ENCODE measurements at regions not wholly inside any gene's neighbourhood (a gene's known extent, or its start where the extent isn't known, plus 50 kb on each side); places are given as distances from the start of the nearest gene placed in this dataset.
"Not testable (repeated sequence)": the region's sequence is repeated elsewhere in the genome, so short reads cannot be mapped to it uniquely, and the experiment has no call there.

DNA sequence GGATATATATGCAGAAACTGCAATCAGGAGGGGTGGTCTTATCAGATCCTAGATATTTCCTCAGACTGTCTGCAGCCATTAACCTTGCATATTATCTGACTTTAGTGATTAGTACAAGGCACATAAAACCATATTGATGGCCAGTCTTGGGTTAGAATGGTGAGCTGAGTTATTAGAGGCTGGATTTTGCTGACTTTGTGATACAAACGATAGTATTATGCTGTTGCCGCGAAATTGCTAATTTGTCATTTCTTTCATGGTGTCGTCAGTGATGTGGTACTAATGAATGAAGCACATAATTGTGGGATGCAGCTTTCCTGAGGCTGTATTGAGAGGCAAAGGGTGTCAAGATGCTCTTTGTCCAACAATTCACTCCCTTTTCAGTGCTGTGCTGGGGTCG, 172.5 kb downstream of the TEX29 start:
- H3K4me3 Mint-ChIP-seq, result no peak overlapping the region
- H3K9me3 Mint-ChIP-seq, result peaks cover 0 to 1% (median 0%) of the 10 kb centered on the region in 6 donors

DNA sequence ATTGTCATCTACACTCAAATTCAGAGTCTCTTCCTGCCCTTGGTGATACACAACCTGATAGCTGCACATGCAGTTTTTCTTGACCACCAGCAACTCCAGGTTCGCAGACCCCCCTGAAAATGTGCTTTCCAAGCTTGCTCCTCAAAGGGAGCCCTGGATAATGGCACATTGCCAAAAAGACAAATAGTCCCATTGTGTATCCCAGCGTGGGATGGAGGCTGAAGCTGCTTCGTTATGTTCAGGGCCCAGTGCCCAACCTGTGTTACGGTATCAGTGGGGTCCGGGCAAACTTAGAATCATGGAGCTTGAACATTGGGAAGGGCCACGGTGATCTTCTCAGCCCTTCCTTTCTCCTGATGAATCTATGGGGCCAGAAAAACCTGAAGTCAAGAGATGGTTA, 173.0 kb downstream of the TEX29 start:
- Mint-ChIP-seq H3K27me3 (ENCODE audit: low read depth in 3 of 3) (peaks cover 0 to 4% (median 0%) of the 10 kb centered on the region in 3 donors), H3K36me3 (no peaks in the 10 kb centered on the region), H3K27ac (no peak overlapping the region), H3K4me1 (no peaks in the 10 kb centered on the region), H3K4me3 (no peak overlapping the region), H3K9me3 (peaks cover 0 to 1% (median 0%) of the 10 kb centered on the region in 6 donors)
- DNase-seq, result no peak

More for the DNA sequence above, 172.5 kb downstream of the TEX29 start:
- H3K36me3 Mint-ChIP-seq, result no peaks in the 10 kb centered on the region
- no peak overlapping the region for H3K27ac Mint-ChIP-seq
- DNase-seq, result no peak
- peaks cover 0 to 4% (median 0%) of the 10 kb centered on the region in 3 donors for H3K27me3 Mint-ChIP-seq (ENCODE audit: low read depth in 3 of 3)
- no peaks in the 10 kb centered on the region for H3K4me1 Mint-ChIP-seq

DNA sequence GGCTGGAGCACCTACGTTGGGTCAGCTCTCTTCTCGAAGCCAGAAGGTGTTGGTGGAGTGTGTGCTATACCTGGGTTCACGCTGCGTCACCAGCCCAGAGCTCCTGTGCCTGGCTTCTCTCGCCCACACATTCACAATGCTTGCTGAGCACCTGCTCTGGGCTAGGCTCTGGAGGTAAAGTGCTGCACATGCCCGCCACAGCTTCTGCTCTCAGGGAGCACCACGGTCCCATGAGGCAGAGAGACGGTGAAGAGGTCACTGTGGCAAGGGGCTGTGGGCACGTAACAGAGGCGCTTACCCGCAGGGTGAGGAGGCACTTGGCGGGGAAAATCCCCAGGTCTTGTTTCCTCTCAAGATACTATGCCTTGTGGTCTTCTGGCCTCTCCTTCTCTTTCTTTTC, 174.2 kb downstream of the TEX29 start:
- H3K27ac Mint-ChIP-seq, result no peak overlapping the region
- H3K9me3 Mint-ChIP-seq, result peaks cover 0 to 1% (median 0%) of the 10 kb centered on the region in 6 donors
- no peaks in the 10 kb centered on the region for H3K4me1 Mint-ChIP-seq
- no peaks in the 10 kb centered on the region for H3K36me3 Mint-ChIP-seq
- peaks cover 0 to 4% (median 0%) of the 10 kb centered on the region in 3 donors for H3K27me3 Mint-ChIP-seq (ENCODE audit: low read depth in 3 of 3)
- no peak for DNase-seq
- H3K4me3 Mint-ChIP-seq, result no peak overlapping the region

GRCh38 chr13:111501596-111502535, 181.4 kb downstream of the TEX29 start:
- not testable (repeated sequence) for DNase-seq, H3K36me3 Mint-ChIP-seq, H3K4me3 Mint-ChIP-seq, H3K27ac Mint-ChIP-seq, H3K4me1 Mint-ChIP-seq, H3K9me3 Mint-ChIP-seq
- H3K27me3 Mint-ChIP-seq (ENCODE audit: low read depth in 3 of 3), result peaks cover 0 to 12% (median 4%) of the 10 kb centered on the region in 3 donors

- H3K36me3 Mint-ChIP-seq, result no peaks in the 10 kb centered on the region
- peaks cover 0 to 12% (median 4%) of the 10 kb centered on the region in 3 donors for H3K27me3 Mint-ChIP-seq (ENCODE audit: low read depth in 3 of 3)
- H3K4me1 Mint-ChIP-seq, result no peaks in the 10 kb centered on the region
- no peak overlapping the region for H3K27ac Mint-ChIP-seq
- peaks cover 0 to 2% (median 0%) of the 10 kb centered on the region in 6 donors for H3K9me3 Mint-ChIP-seq
- H3K4me3 Mint-ChIP-seq, result no peak overlapping the region
- DNase-seq, result no peak
Measured at GRCh38 chr13:111502957-111503356, 182.5 kb downstream of the TEX29 start.

GRCh38 chr13:111503376-111503775, 182.9 kb downstream of the TEX29 start:
- Mint-ChIP-seq H3K4me3 (no peak overlapping the region), H3K4me1 (no peaks in the 10 kb centered on the region), H3K27ac (no peak overlapping the region), H3K27me3 (ENCODE audit: low read depth in 3 of 3) (peaks cover 0 to 12% (median 4%) of the 10 kb centered on the region in 3 donors), H3K36me3 (no peaks in the 10 kb centered on the region), H3K9me3 (peaks cover 0 to 2% (median 0%) of the 10 kb centered on the region in 6 donors)
- no peak for DNase-seq

- no peaks in the 10 kb centered on the region for H3K36me3 Mint-ChIP-seq
- peaks cover 0 to 2% (median 0%) of the 10 kb centered on the region in 6 donors for H3K9me3 Mint-ChIP-seq
- no peak for DNase-seq
- H3K4me3 Mint-ChIP-seq, result no peak overlapping the region
- peaks cover 0 to 15% (median 4%) of the 10 kb centered on the region in 3 donors for H3K27me3 Mint-ChIP-seq (ENCODE audit: low read depth in 3 of 3)
- H3K4me1 Mint-ChIP-seq, result no peaks in the 10 kb centered on the region
- H3K27ac Mint-ChIP-seq, result no peak overlapping the region
Measured at GRCh38 chr13:111503905-111504695, 183.7 kb downstream of the TEX29 start.

DNA sequence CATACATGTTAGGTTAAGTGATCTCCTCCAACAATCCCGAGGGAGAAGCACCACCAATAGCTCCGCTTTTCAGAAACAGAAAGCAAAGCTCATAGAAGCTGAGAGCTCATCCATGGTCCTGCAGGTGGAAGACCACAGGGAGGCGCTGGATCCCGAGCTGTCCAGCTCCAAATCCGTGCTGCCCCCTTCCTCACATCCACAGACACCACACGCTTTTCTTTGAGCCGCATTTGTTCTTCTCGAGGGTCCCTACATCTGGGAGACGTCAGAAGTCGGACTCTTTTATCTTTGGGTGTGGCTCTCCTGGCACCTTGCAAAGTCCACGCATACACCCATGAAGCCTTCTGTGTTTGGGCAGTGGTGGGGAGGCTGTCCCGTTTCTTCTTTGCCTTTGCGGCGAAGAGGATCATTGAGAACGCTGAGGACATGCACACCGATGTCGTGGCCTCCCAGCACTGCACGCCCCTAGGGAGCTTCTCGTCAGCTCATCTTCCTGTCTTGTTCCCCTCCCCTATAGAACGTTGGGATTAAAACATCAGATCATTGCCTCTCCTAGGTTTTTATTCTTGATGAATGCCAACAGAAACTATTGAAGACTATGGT, 184.8 kb downstream of the TEX29 start:
- Mint-ChIP-seq H3K9me3 (peaks cover 0 to 2% (median 0%) of the 10 kb centered on the region in 6 donors), H3K27ac (no peak overlapping the region), H3K4me3 (no peak overlapping the region), H3K36me3 (no peaks in the 10 kb centered on the region), H3K4me1 (no peaks in the 10 kb centered on the region), H3K27me3 (ENCODE audit: low read depth in 3 of 3) (peaks cover 0 to 16% (median 4%) of the 10 kb centered on the region in 3 donors)
- no peak for DNase-seq

DNA sequence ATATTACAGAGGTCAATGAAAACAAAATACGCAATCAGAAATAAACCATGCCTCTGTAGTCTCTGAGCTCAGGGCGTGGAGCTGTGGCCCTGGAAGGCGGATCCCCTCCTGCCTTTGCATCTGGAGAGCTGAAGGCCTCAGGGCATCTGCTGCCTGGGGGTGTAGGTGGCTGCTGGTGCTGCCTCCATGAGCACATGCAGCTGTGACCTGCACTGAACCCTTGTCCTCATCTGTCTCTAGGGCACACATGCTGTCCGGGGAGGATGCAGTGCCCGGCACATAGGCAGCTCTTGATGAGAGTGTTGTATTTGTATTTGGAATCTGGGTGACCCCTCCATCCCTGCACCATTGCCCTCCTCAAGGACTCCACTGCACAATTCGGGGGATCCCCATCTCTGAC, 185.7 kb downstream of the TEX29 start:
- Mint-ChIP-seq H3K4me3 (no peak overlapping the region), H3K36me3 (no peaks in the 10 kb centered on the region), H3K27ac (no peak overlapping the region), H3K4me1 (no peaks in the 10 kb centered on the region), H3K9me3 (peaks cover 0 to 2% (median 0%) of the 10 kb centered on the region in 6 donors), H3K27me3 (ENCODE audit: low read depth in 3 of 3) (peaks cover 0 to 16% (median 0%) of the 10 kb centered on the region in 3 donors)
- DNase-seq, result no peak

GRCh38 chr13:111506621-111507020, 186.2 kb downstream of the TEX29 start:
- Mint-ChIP-seq H3K27me3 (ENCODE audit: low read depth in 3 of 3) (peaks cover 0 to 16% (median 2%) of the 10 kb centered on the region in 3 donors), H3K4me1 (no peaks in the 10 kb centered on the region), H3K9me3 (peaks cover 0 to 2% (median 0%) of the 10 kb centered on the region in 6 donors), H3K27ac (no peak overlapping the region), H3K4me3 (no peak overlapping the region), H3K36me3 (no peaks in the 10 kb centered on the region)
- DNase-seq, result no peak

GRCh38 chr13:111508164-111508870, 187.9 kb downstream of the TEX29 start:
- Mint-ChIP-seq H3K36me3 (no peaks in the 10 kb centered on the region), H3K9me3 (no peaks in the 10 kb centered on the region), H3K4me1 (no peaks in the 10 kb centered on the region), H3K4me3 (no peak overlapping the region), H3K27me3 (ENCODE audit: low read depth in 3 of 3) (peaks cover 2 to 12% (median 6%) of the 10 kb centered on the region in 3 donors), H3K27ac (no peak overlapping the region)
- no peak for DNase-seq

DNA sequence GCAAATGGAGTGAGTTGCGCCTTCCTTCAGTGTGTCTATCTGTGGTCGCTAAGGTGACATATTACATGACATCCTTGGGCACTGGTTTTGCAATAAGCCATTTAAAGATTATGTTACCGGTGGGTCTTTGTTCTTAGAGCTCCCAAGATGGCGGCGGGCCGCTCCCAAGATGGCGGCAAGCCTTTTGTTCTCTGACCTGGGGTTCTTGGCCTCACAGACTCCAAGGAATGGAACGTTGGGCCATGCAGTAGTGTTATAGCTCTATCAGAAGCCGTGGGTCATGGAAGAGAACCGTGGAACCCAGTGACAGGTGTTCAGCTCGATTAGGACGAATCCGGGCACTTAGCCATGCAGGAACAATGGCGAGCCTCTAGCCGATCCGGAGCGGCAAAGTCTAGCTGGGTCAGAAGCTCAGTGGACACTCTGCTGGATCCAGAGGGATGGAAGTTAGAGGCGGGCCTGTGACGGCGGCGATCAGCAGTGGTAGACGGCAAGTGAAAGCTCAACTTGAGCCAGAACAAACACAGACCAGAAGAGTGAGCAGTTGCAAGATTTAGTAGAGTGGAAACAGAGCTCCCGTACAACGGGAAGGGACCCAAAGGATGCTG, 188.6 kb downstream of the TEX29 start:
- H3K36me3 Mint-ChIP-seq, result no peaks in the 10 kb centered on the region
- H3K4me3 Mint-ChIP-seq, result no peak overlapping the region
- H3K27me3 Mint-ChIP-seq (ENCODE audit: low read depth in 3 of 3), result peaks cover 2 to 12% (median 6%) of the 10 kb centered on the region in 3 donors
- H3K4me1 Mint-ChIP-seq, result no peaks in the 10 kb centered on the region
- no peak overlapping the region for H3K27ac Mint-ChIP-seq
- no peaks in the 10 kb centered on the region for H3K9me3 Mint-ChIP-seq
- DNase-seq, result no peak

All from immature natural killer cell (primary cell).